HG02938 (cell line): ENCODE measurements at regions not wholly inside any gene's neighbourhood (a gene's known extent, or its start where the extent isn't known, plus 50 kb on each side); places are given as distances from the start of the nearest gene placed in this dataset.
"Not testable (repeated sequence)": the region's sequence is repeated elsewhere in the genome, so short reads cannot be mapped to it uniquely, and the experiment has no call there.

Experiments
- ATAC-seq: cut with Tn5 transposase; IDR thresholded peaks from one replicate; pipeline ENCODE4 v1.9.1; 2021; ENCODE audit warnings: mild to moderate bottlenecking, moderate library complexity; ENCODE audit not compliant: unreplicated experiment

GRCh38 chr10:124172181-124172916 lies 79.0 kb upstream of the CHST15 start:
- no peak for ATAC-seq

- no peak for ATAC-seq
Measured at GRCh38 chr10:124171561-124171960, 78.2 kb upstream of the CHST15 start.

GRCh38 chr10:124170631-124171030 lies 77.2 kb upstream of the CHST15 start:
- no peak for ATAC-seq

- no peak for ATAC-seq
Measured at GRCh38 chr10:124168991-124169802, 75.8 kb upstream of the CHST15 start.

GRCh38 chr10:124168581-124168980 lies 75.2 kb upstream of the CHST15 start:
- no peak for ATAC-seq

- not testable (repeated sequence) for ATAC-seq
Measured at GRCh38 chr10:124167925-124168324, 74.5 kb upstream of the CHST15 start.

GRCh38 chr10:124166431-124167125 lies 73.2 kb upstream of the CHST15 start:
- no peak for ATAC-seq

GRCh38 chr10:124165827-124166226 lies 72.4 kb upstream of the CHST15 start:
- no peak for ATAC-seq

GRCh38 chr10:124165311-124165710 lies 71.9 kb upstream of the CHST15 start:
- ATAC-seq: no peak

GRCh38 chr10:124164264-124164663 lies 70.9 kb upstream of the CHST15 start:
- ATAC-seq: no peak

- no peak for ATAC-seq
Measured at GRCh38 chr10:124162774-124163354, 69.5 kb upstream of the CHST15 start.

GRCh38 chr10:124162136-124162535 lies 68.7 kb upstream of the CHST15 start:
- no peak for ATAC-seq

- no peak for ATAC-seq
Measured at GRCh38 chr10:124161601-124162000, 68.2 kb upstream of the CHST15 start.

- ATAC-seq: no peak
Measured at GRCh38 chr10:124160943-124161582, 67.7 kb upstream of the CHST15 start.

- no peak for ATAC-seq
Measured at GRCh38 chr10:124160176-124160575, 66.8 kb upstream of the CHST15 start.

- no peak for ATAC-seq
Measured at GRCh38 chr10:124159153-124159552, 65.8 kb upstream of the CHST15 start.

- no peak for ATAC-seq
Measured at GRCh38 chr10:124158592-124158991, 65.2 kb upstream of the CHST15 start.

GRCh38 chr10:124157271-124157681 lies 63.9 kb upstream of the CHST15 start:
- ATAC-seq: no peak

- no peak for ATAC-seq
Measured at GRCh38 chr10:124156524-124157260, 63.3 kb upstream of the CHST15 start.

GRCh38 chr10:124155781-124156435 lies 62.5 kb upstream of the CHST15 start:
- ATAC-seq: no peak
